SJSA1 (cell line): ENCODE measurements at regions not wholly inside any gene's neighbourhood (a gene's known extent, or its start where the extent isn't known, plus 50 kb on each side); places are given as distances from the start of the nearest gene placed in this dataset.
"Not testable (repeated sequence)": the region's sequence is repeated elsewhere in the genome, so short reads cannot be mapped to it uniquely, and the experiment has no call there.

ENCODE experiments used
- DNase-seq, 2 experiments: peaks; one replicate each; pipeline ENCODE4 v3.0.0-alpha.2; 2015 to 2020; ENCODE audit warnings: low spot score in 2 of 2, low read depth in 1 of 2
- H3K27ac ChIP-seq: fragments of 250-450 bp; sonication (Bioruptor Pico); 2 replicates; pipeline ENCODE4 v1.5.1; 2020; ENCODE audit warnings: mild to moderate bottlenecking, moderate library complexity
- H3K27me3 ChIP-seq: fragments of 250-450 bp; sonication (Bioruptor Pico); replicated peaks from 2 replicates; pipeline ENCODE4 v1.5.1; 2020; ENCODE audit warnings: mild to moderate bottlenecking, moderate library complexity
- H3K36me3 ChIP-seq: fragments of 250-450 bp; sonication (Bioruptor Pico); 2 replicates; pipeline ENCODE4 v1.5.1; 2020; ENCODE audit warnings: mild to moderate bottlenecking
- H3K4me1 ChIP-seq: fragments of 250-450 bp; sonication (Bioruptor Pico); replicated peaks from 2 replicates; pipeline ENCODE4 v1.6.1; 2021; ENCODE audit warnings: mild to moderate bottlenecking
- H3K4me3 ChIP-seq: fragments of 250-450 bp; sonication (Bioruptor Pico); 2 replicates; pipeline ENCODE4 v1.5.1; 2020; ENCODE audit warnings: mild to moderate bottlenecking
- H3K9me3 ChIP-seq: fragments of 250-450 bp; sonication (Bioruptor Pico); replicated peaks from 2 replicates; pipeline ENCODE4 v1.5.1; 2020; ENCODE audit warnings: mild to moderate bottlenecking

- H3K27me3 ChIP-seq, DNase-seq, H3K27ac ChIP-seq, H3K9me3 ChIP-seq, H3K4me1 ChIP-seq, H3K36me3 ChIP-seq, H3K4me3 ChIP-seq: not testable (repeated sequence)
These were observed 347.4 kb downstream of the MAGEE1 start for GRCh38 chrX:76774912-76775311.

- Histone ChIP-seq H3K4me1 (no peaks in the 10 kb centered on the region), H3K9me3 (no peaks in the 10 kb centered on the region), H3K4me3 (no peak overlapping the region), H3K27me3 (no peaks in the 10 kb centered on the region), H3K36me3 (no peaks in the 10 kb centered on the region), H3K27ac (no peak overlapping the region)
- no peak for DNase-seq
These were observed 368.8 kb downstream of the MAGEE1 start for GRCh38 chrX:76796311-76796710.

- H3K27ac ChIP-seq: no peak overlapping the region
- H3K4me1 ChIP-seq: no peaks in the 10 kb centered on the region
- H3K4me3 ChIP-seq: no peak overlapping the region
- no peaks in the 10 kb centered on the region for H3K9me3 ChIP-seq
- DNase-seq: no peak
- no peaks in the 10 kb centered on the region for H3K27me3 ChIP-seq
- H3K36me3 ChIP-seq: no peaks in the 10 kb centered on the region
These were observed 375.2 kb downstream of the MAGEE1 start for GRCh38 chrX:76802708-76803107.

- Histone ChIP-seq H3K27ac (no peak overlapping the region), H3K4me3 (no peak overlapping the region), H3K36me3 (no peaks in the 10 kb centered on the region), H3K4me1 (no peaks in the 10 kb centered on the region), H3K27me3 (no peaks in the 10 kb centered on the region), H3K9me3 (no peaks in the 10 kb centered on the region)
- no peak for DNase-seq
These were observed 388.2 kb downstream of the MAGEE1 start for GRCh38 chrX:76815754-76816153.

GRCh38 chrX:76817279-76817678 lies 389.8 kb downstream of the MAGEE1 start:
- not testable (repeated sequence) for DNase-seq, H3K36me3 ChIP-seq, H3K9me3 ChIP-seq, H3K4me1 ChIP-seq, H3K27me3 ChIP-seq, H3K27ac ChIP-seq, H3K4me3 ChIP-seq

GRCh38 chrX:76821276-76821675 lies 393.8 kb downstream of the MAGEE1 start:
- no peak for DNase-seq
- Histone ChIP-seq H3K36me3 (no peaks in the 10 kb centered on the region), H3K27ac (no peak overlapping the region)

GRCh38 chrX:76827672-76828071 lies 400.2 kb downstream of the MAGEE1 start:
- Histone ChIP-seq H3K4me1 (no peaks in the 10 kb centered on the region), H3K27ac (no peak overlapping the region), H3K9me3 (no peaks in the 10 kb centered on the region), H3K4me3 (no peak overlapping the region), H3K36me3 (no peaks in the 10 kb centered on the region), H3K27me3 (no peaks in the 10 kb centered on the region)
- no peak for DNase-seq

More at GRCh38 chrX:76821276-76821675, 393.8 kb downstream of the MAGEE1 start:
- no peaks in the 10 kb centered on the region for H3K9me3 ChIP-seq
- no peak overlapping the region for H3K4me3 ChIP-seq
- no peaks in the 10 kb centered on the region for H3K4me1 ChIP-seq
- no peaks in the 10 kb centered on the region for H3K27me3 ChIP-seq

- not testable (repeated sequence) for H3K27ac ChIP-seq
These were observed 413.4 kb downstream of the MAGEE1 start for GRCh38 chrX:76840902-76841301.

GRCh38 chrX:76850851-76851250 lies 423.3 kb downstream of the MAGEE1 start:
- H3K4me1 ChIP-seq: no peaks in the 10 kb centered on the region
- H3K36me3 ChIP-seq: no peaks in the 10 kb centered on the region
- DNase-seq: no peak
- H3K9me3 ChIP-seq: no peaks in the 10 kb centered on the region
- H3K4me3 ChIP-seq: no peak overlapping the region
- no peaks in the 10 kb centered on the region for H3K27me3 ChIP-seq
- H3K27ac ChIP-seq: no peak overlapping the region

More at GRCh38 chrX:76840902-76841301, 413.4 kb downstream of the MAGEE1 start:
- not testable (repeated sequence) for H3K36me3 ChIP-seq, H3K27me3 ChIP-seq, H3K9me3 ChIP-seq, H3K4me1 ChIP-seq, H3K4me3 ChIP-seq, DNase-seq

- DNase-seq: no peak
- Histone ChIP-seq H3K27me3 (no peaks in the 10 kb centered on the region), H3K9me3 (no peaks in the 10 kb centered on the region), H3K36me3 (no peaks in the 10 kb centered on the region), H3K27ac (no peak overlapping the region), H3K4me1 (no peaks in the 10 kb centered on the region), H3K4me3 (no peak overlapping the region)
These were observed 435.0 kb downstream of the MAGEE1 start for GRCh38 chrX:76862509-76862908.

GRCh38 chrX:76893930-76894329 lies 466.4 kb downstream of the MAGEE1 start:
- Histone ChIP-seq H3K36me3 (no peaks in the 10 kb centered on the region), H3K27ac (no peak overlapping the region), H3K4me3 (no peak overlapping the region), H3K27me3 (no peaks in the 10 kb centered on the region), H3K9me3 (no peaks in the 10 kb centered on the region), H3K4me1 (no peaks in the 10 kb centered on the region)
- DNase-seq: no peak

GRCh38 chrX:76915836-76916235 lies 488.3 kb downstream of the MAGEE1 start:
- H3K4me3 ChIP-seq: no peak overlapping the region
- H3K36me3 ChIP-seq: no peaks in the 10 kb centered on the region
- no peaks in the 10 kb centered on the region for H3K9me3 ChIP-seq
- no peak for DNase-seq
- no peaks in the 10 kb centered on the region for H3K4me1 ChIP-seq
- no peak overlapping the region for H3K27ac ChIP-seq
- H3K27me3 ChIP-seq: no peaks in the 10 kb centered on the region

GRCh38 chrX:76918033-76918432 lies 490.5 kb downstream of the MAGEE1 start:
- Histone ChIP-seq H3K9me3 (no peaks in the 10 kb centered on the region), H3K36me3 (no peaks in the 10 kb centered on the region), H3K4me1 (no peaks in the 10 kb centered on the region), H3K27ac (no peak overlapping the region), H3K4me3 (no peak overlapping the region), H3K27me3 (no peaks in the 10 kb centered on the region)
- no peak for DNase-seq

- H3K27ac ChIP-seq: no peak overlapping the region
- no peaks in the 10 kb centered on the region for H3K36me3 ChIP-seq
These were observed 492.3 kb downstream of the MAGEE1 start for GRCh38 chrX:76919761-76920160.

GRCh38 chrX:76920607-76921006 lies 493.1 kb downstream of the MAGEE1 start:
- Histone ChIP-seq H3K9me3 (no peaks in the 10 kb centered on the region), H3K4me1 (no peaks in the 10 kb centered on the region), H3K27ac (no peak overlapping the region), H3K36me3 (no peaks in the 10 kb centered on the region), H3K27me3 (no peaks in the 10 kb centered on the region), H3K4me3 (no peak overlapping the region)
- no peak for DNase-seq

More at GRCh38 chrX:76919761-76920160, 492.3 kb downstream of the MAGEE1 start:
- no peak for DNase-seq
- Histone ChIP-seq H3K4me3 (no peak overlapping the region), H3K27me3 (no peaks in the 10 kb centered on the region), H3K9me3 (no peaks in the 10 kb centered on the region), H3K4me1 (no peaks in the 10 kb centered on the region)
